ENCODE measurements at regions not wholly inside any gene's neighbourhood (a gene's known extent, or its start where the extent isn't known, plus 50 kb on each side); places are given as distances from the start of the nearest gene placed in this dataset.

DNA sequence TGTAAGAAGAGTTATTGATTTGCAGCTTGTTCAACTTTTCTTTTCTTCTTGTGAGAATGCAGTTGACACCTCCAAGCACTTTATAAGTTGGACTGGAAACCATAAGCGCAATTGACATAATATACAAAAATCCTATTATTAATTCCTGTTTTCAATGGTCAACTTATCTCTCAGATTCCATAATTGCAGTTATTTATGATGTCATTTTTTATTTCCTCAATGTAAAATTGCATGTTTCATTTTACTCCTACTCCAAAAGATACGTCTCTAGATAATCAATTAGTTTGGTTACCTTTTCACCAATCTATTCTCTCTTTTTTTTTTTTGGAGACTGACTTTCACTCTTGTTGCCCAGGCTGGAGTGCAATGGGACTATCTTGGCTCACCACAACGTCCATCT is 1416.1 kb upstream of the CDH6 start:
- H3K4me1 ChIP-seq (ENCODE audit: insufficient read depth, low read length): no peaks in the 10 kb centered on the region
- H3K27me3 ChIP-seq (ENCODE audit: insufficient read depth, low read length): no peaks in the 10 kb centered on the region
- H3K36me3 ChIP-seq (ENCODE audit: insufficient read depth, low read length): no peaks in the 10 kb centered on the region
- no peak for DNase-seq (ENCODE audit: insufficient read length, low spot score, missing footprints)
- H2AFZ ChIP-seq (ENCODE audit: low read length): no peak overlapping the region
- no peak overlapping the region for H3K4me3 ChIP-seq (ENCODE audit: insufficient read depth, low read length)
- H4K20me1 ChIP-seq (ENCODE audit: insufficient read depth, low read length): no peaks in the 10 kb centered on the region
- H3K79me2 ChIP-seq (ENCODE audit: insufficient read depth, low read length): no peaks in the 10 kb centered on the region
- peaks cover 1% of the 10 kb centered on the region for H3K9me3 ChIP-seq (ENCODE audit: low read depth, low read length)
- no peak overlapping the region for H3K4me2 ChIP-seq (ENCODE audit: insufficient read depth, low read length)
- H3K27ac ChIP-seq (ENCODE audit: low read depth, low read length): no peak overlapping the region
- TF ChIP-seq, protein P1, sequence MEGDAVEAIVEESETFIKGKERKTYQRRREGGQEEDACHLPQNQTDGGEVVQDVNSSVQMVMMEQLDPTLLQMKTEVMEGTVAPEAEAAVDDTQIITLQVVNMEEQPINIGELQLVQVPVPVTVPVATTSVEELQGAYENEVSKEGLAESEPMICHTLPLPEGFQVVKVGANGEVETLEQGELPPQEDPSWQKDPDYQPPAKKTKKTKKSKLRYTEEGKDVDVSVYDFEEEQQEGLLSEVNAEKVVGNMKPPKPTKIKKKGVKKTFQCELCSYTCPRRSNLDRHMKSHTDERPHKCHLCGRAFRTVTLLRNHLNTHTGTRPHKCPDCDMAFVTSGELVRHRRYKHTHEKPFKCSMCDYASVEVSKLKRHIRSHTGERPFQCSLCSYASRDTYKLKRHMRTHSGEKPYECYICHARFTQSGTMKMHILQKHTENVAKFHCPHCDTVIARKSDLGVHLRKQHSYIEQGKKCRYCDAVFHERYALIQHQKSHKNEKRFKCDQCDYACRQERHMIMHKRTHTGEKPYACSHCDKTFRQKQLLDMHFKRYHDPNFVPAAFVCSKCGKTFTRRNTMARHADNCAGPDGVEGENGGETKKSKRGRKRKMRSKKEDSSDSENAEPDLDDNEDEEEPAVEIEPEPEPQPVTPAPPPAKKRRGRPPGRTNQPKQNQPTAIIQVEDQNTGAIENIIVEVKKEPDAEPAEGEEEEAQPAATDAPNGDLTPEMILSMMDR (IDR thresholded peaks at IDR 0.05; ENCODE audit: extremely low read depth, low read depth, low read length): no peak

DNA sequence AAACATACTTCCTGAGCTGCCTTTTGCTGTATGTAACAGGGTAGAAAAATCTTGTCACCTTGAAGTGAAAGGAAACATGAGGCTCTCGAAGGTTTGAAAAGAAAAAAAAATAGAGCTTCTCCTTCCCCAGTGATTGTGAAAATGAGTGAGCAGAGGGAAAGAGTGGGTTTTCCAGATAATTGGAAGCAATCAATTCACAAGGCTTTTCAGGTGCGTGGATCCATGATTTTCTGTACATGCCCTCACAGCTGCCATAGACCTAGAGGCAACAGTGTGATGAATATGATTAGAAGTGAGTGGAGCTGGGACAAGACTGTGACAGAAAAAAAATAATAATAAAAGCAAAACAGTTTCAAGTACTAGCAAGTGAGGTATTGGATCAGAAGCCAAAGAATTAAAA is 1422.5 kb upstream of the CDH6 start:
- no peaks in the 10 kb centered on the region for H3K79me2 ChIP-seq (ENCODE audit: insufficient read depth, low read length)
- H3K27me3 ChIP-seq (ENCODE audit: insufficient read depth, low read length): no peaks in the 10 kb centered on the region
- no peak for DNase-seq (ENCODE audit: insufficient read length, low spot score, missing footprints)
- no peak overlapping the region for H2AFZ ChIP-seq (ENCODE audit: low read length)
- no peak overlapping the region for H3K4me3 ChIP-seq (ENCODE audit: insufficient read depth, low read length)
- no peaks in the 10 kb centered on the region for H4K20me1 ChIP-seq (ENCODE audit: insufficient read depth, low read length)
- H3K9me3 ChIP-seq (ENCODE audit: low read depth, low read length): peaks cover 2% of the 10 kb centered on the region
- TF ChIP-seq, protein P1 (IDR thresholded peaks at IDR 0.05; ENCODE audit: extremely low read depth, low read depth, low read length): no peak
- H3K4me1 ChIP-seq (ENCODE audit: insufficient read depth, low read length): no peaks in the 10 kb centered on the region
- H3K4me2 ChIP-seq (ENCODE audit: insufficient read depth, low read length): no peak overlapping the region
- no peak overlapping the region for H3K27ac ChIP-seq (ENCODE audit: low read depth, low read length)
- no peaks in the 10 kb centered on the region for H3K36me3 ChIP-seq (ENCODE audit: insufficient read depth, low read length)

DNA sequence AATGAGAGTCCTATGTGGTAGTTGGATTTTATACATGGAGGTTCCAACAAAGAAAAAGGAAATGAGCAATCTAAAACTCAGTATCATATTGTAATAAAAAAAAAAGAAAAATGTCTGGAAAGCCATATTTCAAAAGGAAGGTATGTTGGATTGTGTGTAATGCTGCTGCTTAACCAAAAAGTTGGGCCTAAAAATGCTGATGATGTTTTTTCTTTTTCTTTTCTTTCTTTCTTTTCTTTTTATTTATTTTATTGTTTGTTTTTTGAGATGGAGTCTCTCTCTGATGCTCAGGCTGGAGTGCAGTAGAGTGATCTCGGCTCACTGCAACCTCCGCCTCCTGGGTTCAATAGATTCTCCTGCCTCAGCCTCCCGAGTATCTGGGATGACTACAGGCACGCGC is 1424.0 kb upstream of the CDH6 start:
- no peaks in the 10 kb centered on the region for H3K27me3 ChIP-seq (ENCODE audit: insufficient read depth, low read length)
- H3K79me2 ChIP-seq (ENCODE audit: insufficient read depth, low read length): no peaks in the 10 kb centered on the region
- H3K4me1 ChIP-seq (ENCODE audit: insufficient read depth, low read length): no peaks in the 10 kb centered on the region
- H3K36me3 ChIP-seq (ENCODE audit: insufficient read depth, low read length): no peaks in the 10 kb centered on the region
- peaks cover 2% of the 10 kb centered on the region for H3K9me3 ChIP-seq (ENCODE audit: low read depth, low read length)
- TF ChIP-seq, protein P1 (IDR thresholded peaks at IDR 0.05; ENCODE audit: extremely low read depth, low read depth, low read length): no peak
- no peak overlapping the region for H2AFZ ChIP-seq (ENCODE audit: low read length)
- no peak overlapping the region for H3K27ac ChIP-seq (ENCODE audit: low read depth, low read length)
- no peaks in the 10 kb centered on the region for H4K20me1 ChIP-seq (ENCODE audit: insufficient read depth, low read length)
- no peak for DNase-seq (ENCODE audit: insufficient read length, low spot score, missing footprints)
- no peak overlapping the region for H3K4me2 ChIP-seq (ENCODE audit: insufficient read depth, low read length)
- no peak overlapping the region for H3K4me3 ChIP-seq (ENCODE audit: insufficient read depth, low read length)

DNA sequence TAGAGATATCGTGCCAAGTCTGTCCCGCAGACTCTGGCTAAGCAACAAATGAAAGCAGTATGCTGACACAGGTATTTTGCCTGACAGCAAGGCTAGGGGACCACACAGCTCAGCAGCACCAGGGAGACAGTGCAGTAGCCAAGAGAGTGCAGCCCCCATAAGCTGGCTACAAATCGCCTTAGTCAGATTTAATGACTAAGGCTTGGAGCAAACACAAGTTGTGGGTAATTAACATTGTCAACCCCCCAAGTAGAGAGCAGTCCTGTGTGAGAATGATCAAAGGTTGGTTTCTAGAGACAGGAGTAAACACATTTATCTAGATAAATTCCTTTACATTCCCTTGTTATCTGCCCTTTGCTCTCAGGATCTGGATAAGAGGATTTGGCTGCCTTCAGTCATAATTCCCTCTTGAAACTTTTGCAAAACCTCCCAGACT is 1434.5 kb upstream of the CDH6 start:
- Histone ChIP-seq H3K4me2 (ENCODE audit: insufficient read depth, low read length) (no peak overlapping the region), H3K27ac (ENCODE audit: low read depth, low read length) (no peak overlapping the region), H3K4me1 (ENCODE audit: insufficient read depth, low read length) (no peaks in the 10 kb centered on the region), H3K36me3 (ENCODE audit: insufficient read depth, low read length) (no peaks in the 10 kb centered on the region), H2AFZ (ENCODE audit: low read length) (no peak overlapping the region), H4K20me1 (ENCODE audit: insufficient read depth, low read length) (no peaks in the 10 kb centered on the region), H3K27me3 (ENCODE audit: insufficient read depth, low read length) (no peaks in the 10 kb centered on the region), H3K79me2 (ENCODE audit: insufficient read depth, low read length) (no peaks in the 10 kb centered on the region), H3K9me3 (ENCODE audit: low read depth, low read length) (no peaks in the 10 kb centered on the region), H3K4me3 (ENCODE audit: insufficient read depth, low read length) (no peak overlapping the region)
- TF ChIP-seq, protein P1 (IDR thresholded peaks at IDR 0.05; ENCODE audit: extremely low read depth, low read depth, low read length): no peak
- no peak for DNase-seq (ENCODE audit: insufficient read length, low spot score, missing footprints)

Data from osteoblast (primary cell).